ENCODE measurements at regions not wholly inside any gene's neighbourhood (a gene's known extent, or its start where the extent isn't known, plus 50 kb on each side); places are given as distances from the start of the nearest gene placed in this dataset.

GRCh38 chr5:19042106-19042505 lies 945.9 kb downstream of the CDH18 start:
- intact Hi-C loops (cut with micrococcal nuclease): no loop called here
- Histone ChIP-seq H3K4me3 (replicated peaks in 1 of 3; ENCODE audit: low read depth in 2 of 3, low read length in 3 of 3) (no peak overlapping the region), H3K9me3 (replicated peaks in 1 of 2; ENCODE audit: control insufficient read depth in 1 of 2, insufficient read depth in 1 of 2, low read length in 2 of 2) (peaks cover 3 to 15% of the 10 kb centered on the region in 2 donors), H2AFZ (ENCODE audit: insufficient read depth, low read depth, low read length, poor library complexity, severe bottlenecking) (no peak overlapping the region), H3K27ac (ENCODE audit: low read depth in 1 of 2, low read length in 2 of 2) (no peak overlapping the region), H3K9ac (ENCODE audit: insufficient read depth, low read length, poor library complexity, severe bottlenecking) (no peak overlapping the region), H3K36me3 (replicated peaks in 1 of 2; ENCODE audit: control insufficient read depth in 1 of 2, insufficient read depth in 2 of 2, low read length in 2 of 2) (no peaks in the 10 kb centered on the region), H3K4me1 (ENCODE audit: control insufficient read depth in 1 of 2, insufficient read depth in 2 of 2, low read length in 2 of 2) (no peaks in the 10 kb centered on the region), H4K20me1 (ENCODE audit: insufficient read depth, low read length) (no peaks in the 10 kb centered on the region), H3K79me2 (ENCODE audit: insufficient read depth, low read length) (no peaks in the 10 kb centered on the region), H3K27me3 (ENCODE audit: control insufficient read depth in 2 of 2, insufficient read depth in 2 of 2, low read length in 2 of 2) (no peaks in the 10 kb centered on the region), H3K4me2 (replicated peaks; ENCODE audit: extremely low read depth, low read length, poor library complexity, severe bottlenecking) (no peak overlapping the region)
- no peak overlapping the region for H3K27ac Mint-ChIP-seq
- no CpG with 5 or more reads among the region's 2 CpGs for WGBS (ENCODE audit: insufficient coverage)
- DNase-seq: no peak
- H3K36me3 Mint-ChIP-seq: no peaks in the 10 kb centered on the region
- no peak overlapping the region for H3K4me3 Mint-ChIP-seq
- H3K27me3 Mint-ChIP-seq (ENCODE audit: low read depth in 3 of 3): no peaks in the 10 kb centered on the region
- TF ChIP-seq CTCF (IDR thresholded peaks at IDR 0.05): no peak
- peaks cover 0 to 5% (median 0%) of the 10 kb centered on the region in 7 donors for H3K9me3 Mint-ChIP-seq
- no peaks in the 10 kb centered on the region for H3K4me1 Mint-ChIP-seq

DNA sequence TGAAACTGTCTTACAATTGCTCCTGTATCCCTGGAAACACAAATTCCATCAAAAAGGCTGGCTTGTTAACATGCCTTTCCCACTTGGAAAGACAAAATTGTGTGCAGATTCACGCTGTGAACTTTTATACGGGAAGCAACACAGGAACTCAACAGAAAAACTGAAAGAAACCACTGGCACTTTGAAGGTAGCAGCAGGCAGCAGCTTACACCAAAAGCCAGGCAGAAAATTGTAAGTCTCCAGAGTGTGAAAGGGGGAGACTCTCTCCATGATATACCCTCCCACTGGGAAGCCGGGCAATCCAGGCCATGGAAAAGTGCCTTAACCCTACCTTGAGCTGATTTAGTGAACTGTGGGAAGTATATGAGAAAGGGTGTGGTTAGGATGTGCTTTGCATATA lies 943.7 kb downstream of the CDH18 start:
- H3K79me2 ChIP-seq (ENCODE audit: insufficient read depth, low read length): no peaks in the 10 kb centered on the region
- no peak overlapping the region for H2AFZ ChIP-seq (ENCODE audit: insufficient read depth, low read depth, low read length, poor library complexity, severe bottlenecking)
- intact Hi-C loops (cut with micrococcal nuclease): no loop called here
- no peaks in the 10 kb centered on the region for H3K36me3 ChIP-seq (replicated peaks in 1 of 2; ENCODE audit: control insufficient read depth in 1 of 2, insufficient read depth in 2 of 2, low read length in 2 of 2)
- Mint-ChIP-seq H3K4me3 (no peak overlapping the region), H3K36me3 (no peaks in the 10 kb centered on the region), H3K9me3 (peaks cover 0 to 6% (median 2%) of the 10 kb centered on the region in 7 donors), H3K4me1 (no peaks in the 10 kb centered on the region), H3K27me3 (ENCODE audit: low read depth in 3 of 3) (no peaks in the 10 kb centered on the region), H3K27ac (no peak overlapping the region)
- H3K9ac ChIP-seq (ENCODE audit: insufficient read depth, low read length, poor library complexity, severe bottlenecking): no peak overlapping the region
- H3K9me3 ChIP-seq (replicated peaks in 1 of 2; ENCODE audit: control insufficient read depth in 1 of 2, insufficient read depth in 1 of 2, low read length in 2 of 2): peaks cover 7 to 20% of the 10 kb centered on the region in 2 donors
- TF ChIP-seq CTCF (IDR thresholded peaks at IDR 0.05): no peak
- H3K4me1 ChIP-seq (ENCODE audit: control insufficient read depth in 1 of 2, insufficient read depth in 2 of 2, low read length in 2 of 2): no peaks in the 10 kb centered on the region
- no peaks in the 10 kb centered on the region for H4K20me1 ChIP-seq (ENCODE audit: insufficient read depth, low read length)
- no peak overlapping the region for H3K4me3 ChIP-seq (replicated peaks in 1 of 3; ENCODE audit: low read depth in 2 of 3, low read length in 3 of 3)
- H3K27me3 ChIP-seq (ENCODE audit: control insufficient read depth in 2 of 2, insufficient read depth in 2 of 2, low read length in 2 of 2): no peaks in the 10 kb centered on the region
- H3K4me2 ChIP-seq (replicated peaks; ENCODE audit: extremely low read depth, low read length, poor library complexity, severe bottlenecking): no peak overlapping the region
- no peak for DNase-seq
- no CpG with 5 or more reads among the region's 3 CpGs for WGBS (ENCODE audit: insufficient coverage)
- H3K27ac ChIP-seq (ENCODE audit: low read depth in 1 of 2, low read length in 2 of 2): no peak overlapping the region

All from CD14-positive monocyte (primary cell).